Embryonic facial prominence (tissue), 1 donor: ENCODE measurements at regions not wholly inside any gene's neighbourhood (a gene's known extent, or its start where the extent isn't known, plus 50 kb on each side); places are given as distances from the start of the nearest gene placed in this dataset.
"Not testable (repeated sequence)": the region's sequence is repeated elsewhere in the genome, so short reads cannot be mapped to it uniquely, and the experiment has no call there.

Experiments
- DNase-seq: peaks from one replicate; pipeline ENCODE4 v3.0.0-alpha.2; 2016; ENCODE audit errors: extremely low spot score

DNA sequence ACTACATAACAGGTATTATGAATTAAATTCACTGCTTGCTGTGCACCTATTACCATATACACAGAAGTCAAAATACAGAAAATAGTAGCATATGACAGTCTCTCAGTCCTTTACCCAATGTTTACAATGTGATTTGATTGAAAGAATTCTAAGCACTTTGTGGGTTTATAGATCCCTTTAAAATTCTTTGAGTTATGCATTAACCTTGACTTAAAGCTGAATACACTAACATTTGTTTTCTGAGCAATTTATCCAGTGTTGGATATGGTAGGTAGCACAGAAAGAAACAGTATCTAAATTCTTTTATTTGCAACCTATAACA, 230.8 kb upstream of the DDI1 start:
- no peak for DNase-seq

DNA sequence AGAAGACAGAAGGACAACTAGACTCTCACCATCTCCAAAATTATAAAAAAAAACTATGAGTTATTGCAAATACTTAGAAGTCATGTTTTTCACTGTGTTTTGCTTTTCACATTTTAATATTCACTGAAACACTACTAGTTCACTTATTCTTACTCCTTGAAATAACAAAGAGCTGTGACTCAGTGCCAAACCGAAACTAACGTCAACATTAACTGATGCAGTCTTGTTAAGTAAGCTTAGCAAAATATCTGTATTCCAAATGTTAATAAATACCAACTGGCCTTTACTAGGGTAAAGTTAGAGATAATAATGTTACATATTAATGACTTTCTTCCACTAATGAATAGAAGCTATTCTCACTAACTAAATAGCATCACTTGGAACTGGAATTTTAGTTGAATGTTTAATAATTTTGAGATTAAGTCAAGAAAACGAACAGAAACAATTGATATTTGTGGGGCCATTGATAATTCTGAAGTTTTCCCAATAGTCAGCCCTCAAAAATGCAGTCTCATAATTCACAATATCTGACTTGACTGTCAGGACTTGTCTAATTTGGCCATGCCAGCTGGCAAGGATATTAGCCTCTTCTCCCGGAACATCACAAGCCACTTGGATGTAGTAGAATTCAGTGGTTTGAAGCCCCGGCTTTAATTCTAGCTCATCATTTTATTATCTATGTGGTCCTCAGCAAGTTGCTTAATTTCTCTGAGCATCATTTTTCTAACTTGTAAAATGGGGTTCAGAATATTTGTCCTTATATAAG, 230.1 kb upstream of the DDI1 start:
- DNase-seq = no peak

DNA sequence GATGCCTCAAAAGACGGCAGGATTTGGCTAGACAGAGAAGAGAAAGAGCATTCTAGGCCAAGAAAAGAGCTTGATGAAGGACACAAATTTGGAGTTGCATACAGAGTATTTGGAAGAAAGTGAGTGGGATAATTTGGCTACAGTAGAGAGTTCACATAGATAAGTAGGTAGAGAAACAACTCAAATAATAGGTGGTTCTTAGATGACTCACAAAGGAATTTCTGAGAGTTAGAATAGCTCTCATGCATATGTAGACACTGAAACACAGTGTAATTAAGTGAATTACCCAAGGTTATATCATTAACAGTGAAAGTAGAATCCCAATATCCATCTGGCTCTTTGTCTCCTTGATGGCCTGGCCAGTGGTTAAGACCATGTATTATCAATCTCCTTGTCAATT, 228.6 kb upstream of the DDI1 start:
- DNase-seq = no peak

DNA sequence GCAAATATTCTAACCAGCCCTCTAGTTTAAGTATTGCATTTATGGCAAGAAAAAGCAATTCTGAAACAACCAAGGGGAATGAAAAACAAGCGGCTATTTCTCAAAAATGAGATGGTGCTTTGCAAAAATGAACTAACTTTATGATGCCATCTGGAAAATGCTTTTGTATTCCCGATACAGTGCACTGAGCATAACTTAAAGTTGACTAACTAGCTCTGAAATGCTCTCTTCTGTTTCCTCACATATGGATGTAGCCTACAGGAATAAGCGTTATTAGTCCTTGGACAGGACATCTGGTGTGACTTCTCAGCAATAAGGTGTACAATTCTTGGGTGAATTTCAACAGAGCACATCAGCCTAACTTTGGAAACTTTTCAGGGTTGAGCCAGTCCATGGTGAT, 228.2 kb upstream of the DDI1 start:
- no peak for DNase-seq

DNA sequence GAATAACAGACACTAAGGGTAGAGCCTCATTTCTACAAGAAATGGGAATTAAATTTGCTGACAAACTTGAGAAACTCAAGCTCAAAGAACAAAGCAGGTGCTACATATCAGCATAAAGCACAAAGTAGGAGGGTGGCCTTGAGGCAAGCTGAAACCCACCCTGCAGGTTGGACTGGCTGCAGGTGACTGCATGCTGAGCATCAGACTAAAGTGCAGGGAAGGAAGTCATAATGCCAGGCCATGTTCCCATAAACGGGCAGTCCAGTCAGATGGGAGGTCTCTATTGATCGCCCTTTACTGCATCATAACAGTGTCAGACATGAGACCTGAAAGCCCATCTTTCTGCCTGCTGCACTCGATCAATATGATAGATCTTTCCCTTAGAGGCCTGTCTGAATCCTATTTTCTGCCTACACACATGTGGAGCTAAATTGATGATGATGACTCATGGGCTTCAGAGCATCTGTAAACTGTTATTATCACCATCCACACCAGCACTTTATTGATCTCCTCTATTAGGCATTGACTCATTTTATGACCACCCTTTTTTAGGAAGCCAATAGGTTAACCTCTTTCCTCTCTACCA, 224.5 kb upstream of the DDI1 start:
- no peak for DNase-seq

DNA sequence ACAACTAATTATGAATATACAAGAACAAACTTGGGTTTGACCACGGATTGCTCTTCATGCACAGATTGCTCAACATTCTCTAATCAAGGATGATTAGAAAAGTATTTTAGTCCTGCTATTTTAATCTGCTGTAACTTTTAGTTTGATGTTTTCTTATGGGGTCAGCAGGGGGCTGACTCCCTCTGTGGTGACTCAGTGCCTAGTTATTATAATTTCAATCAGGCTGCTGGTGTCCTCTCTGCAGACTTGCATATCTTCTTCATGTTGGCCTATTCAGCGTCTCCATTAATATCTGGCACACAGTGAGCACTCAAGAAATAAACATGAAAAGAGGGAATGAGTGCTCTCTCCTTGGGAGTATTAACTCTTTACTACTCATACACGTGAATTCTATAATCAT, 223.8 kb upstream of the DDI1 start:
- DNase-seq = no peak

DNA sequence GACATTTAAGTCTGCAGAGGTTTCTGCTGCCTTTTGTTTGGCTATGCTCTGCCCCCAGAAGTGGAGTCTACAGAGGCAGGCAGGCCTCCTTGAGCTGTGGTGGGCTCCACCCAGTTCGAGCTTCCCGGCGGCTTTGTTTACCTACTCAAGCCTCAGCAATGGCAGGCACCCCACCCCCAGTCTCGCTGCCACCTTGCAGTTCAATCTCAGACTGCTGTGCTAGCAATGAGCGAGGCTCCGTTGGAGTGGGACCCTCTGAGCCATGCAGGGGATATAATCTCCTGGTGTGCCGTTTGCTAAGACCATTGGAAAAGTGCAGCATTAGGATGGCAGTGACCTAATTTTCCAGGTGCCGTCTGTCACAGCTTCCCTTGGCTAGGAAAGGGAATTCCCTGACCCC, 216.1 kb upstream of the DDI1 start:
- not testable (repeated sequence) for DNase-seq

DNA sequence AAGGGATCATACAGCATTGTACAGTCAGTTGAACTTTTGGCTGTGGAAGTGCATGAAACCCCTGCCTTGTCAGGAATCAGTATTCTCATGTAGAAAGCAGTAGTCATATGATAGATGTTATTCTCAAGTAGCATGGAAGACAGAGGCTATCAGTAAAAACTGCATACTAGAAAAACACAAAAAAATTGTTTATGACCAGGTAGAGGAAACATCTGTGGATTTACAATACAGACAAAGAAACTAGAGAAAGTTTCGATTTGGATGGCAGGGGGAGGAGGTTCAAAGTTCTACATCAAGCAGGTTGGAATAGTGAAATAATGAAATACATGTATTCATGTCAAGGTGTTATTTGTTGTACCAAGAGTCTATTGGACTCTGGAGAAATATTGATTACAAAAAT, 212.3 kb upstream of the DDI1 start:
- no peak for DNase-seq

DNA sequence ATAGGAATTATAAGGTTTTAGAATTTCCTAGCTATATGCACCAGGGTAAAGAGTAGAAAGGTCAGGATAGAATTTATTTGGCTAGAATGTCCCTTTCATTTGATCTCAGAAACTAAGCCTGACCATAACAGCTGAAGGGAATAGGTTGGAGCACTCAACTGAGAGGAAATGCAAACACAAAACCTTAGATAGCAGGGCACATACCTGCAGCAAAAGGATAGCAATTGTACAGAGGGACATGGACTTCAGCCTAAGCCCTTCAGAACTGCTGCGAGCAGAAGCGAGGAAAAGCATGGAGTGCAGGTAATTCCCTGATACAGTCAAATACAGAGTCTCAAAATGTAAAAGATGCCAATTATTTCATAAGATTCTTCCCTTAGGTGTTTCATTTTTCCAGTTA, 211.0 kb upstream of the DDI1 start:
- DNase-seq = no peak

DNA sequence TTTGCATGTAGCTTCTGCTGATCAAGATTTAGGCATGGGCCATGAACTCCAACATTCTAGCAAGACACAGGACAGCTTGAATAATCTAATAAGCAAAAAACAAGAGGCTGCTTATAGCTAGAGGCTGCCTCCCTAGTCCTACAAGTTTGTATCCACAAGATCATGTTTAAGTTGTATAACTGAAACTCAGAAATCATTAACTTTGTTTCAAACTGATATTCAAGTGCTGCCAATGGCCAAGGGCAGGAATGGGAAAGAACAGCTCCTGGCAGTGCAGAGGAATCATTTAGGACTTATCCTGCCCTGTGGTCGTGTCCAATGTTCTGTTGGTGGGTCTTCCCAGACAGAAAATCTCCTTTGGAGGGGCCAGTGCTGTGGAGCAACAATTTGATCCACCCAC, 209.6 kb upstream of the DDI1 start:
- no peak for DNase-seq

DNA sequence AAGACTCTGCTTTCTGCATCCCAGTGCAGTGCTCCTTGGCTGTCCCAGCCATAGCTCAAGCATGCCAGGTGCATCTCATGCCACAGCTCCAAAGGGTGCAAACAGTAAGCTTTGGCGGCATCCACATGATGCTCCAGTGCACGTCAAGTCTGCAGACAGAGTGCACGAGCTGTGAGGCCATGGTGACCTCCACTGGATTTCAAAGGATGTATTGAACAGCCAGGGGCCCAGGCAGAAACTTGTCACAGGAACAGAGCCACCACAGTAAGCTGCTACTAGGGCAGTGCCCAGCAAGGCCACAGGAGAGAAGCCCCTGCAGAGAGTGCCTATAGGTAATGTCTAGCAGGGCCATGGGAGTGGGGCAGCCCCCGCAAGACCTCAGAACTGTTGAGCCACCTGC, 206.8 kb upstream of the DDI1 start:
- DNase-seq = no peak

DNA sequence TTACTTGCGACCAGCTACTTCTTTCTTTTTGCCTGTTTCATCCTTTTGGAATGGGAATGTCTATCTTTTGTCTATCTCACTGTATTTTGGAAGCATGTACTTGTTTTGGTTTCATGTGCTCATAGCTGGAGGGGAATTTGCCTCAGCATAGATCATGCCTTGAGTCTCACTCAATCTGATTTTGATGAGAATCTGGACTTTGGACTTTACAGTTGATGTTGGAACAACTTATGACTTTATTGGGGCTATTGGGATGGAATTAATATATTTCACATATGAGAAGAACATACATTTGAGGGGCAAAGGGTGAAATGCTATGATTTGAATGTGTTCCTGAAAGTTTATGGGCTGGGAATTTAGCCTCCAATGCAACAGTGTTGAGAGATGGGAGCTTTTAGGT, 206.2 kb upstream of the DDI1 start:
- DNase-seq = no peak

DNA sequence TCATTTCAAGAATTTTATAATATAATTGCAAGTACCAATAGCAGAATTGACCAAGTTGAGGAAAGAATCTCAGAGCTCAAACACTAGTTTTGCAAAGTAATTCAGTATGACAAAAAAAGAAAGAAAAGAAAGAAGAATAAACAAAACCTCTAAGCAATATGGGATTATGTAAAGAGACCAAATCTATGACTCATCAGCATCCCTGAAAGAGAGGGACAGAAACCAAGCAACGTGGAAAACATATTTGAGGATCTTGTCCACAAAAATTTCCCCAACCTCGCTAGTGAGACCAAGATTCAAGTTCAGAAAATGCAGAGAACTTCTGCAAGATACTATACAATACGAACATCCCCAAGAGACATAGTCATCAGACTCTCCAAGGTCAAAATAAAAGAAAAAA, 203.7 kb upstream of the DDI1 start:
- DNase-seq = no peak

DNA sequence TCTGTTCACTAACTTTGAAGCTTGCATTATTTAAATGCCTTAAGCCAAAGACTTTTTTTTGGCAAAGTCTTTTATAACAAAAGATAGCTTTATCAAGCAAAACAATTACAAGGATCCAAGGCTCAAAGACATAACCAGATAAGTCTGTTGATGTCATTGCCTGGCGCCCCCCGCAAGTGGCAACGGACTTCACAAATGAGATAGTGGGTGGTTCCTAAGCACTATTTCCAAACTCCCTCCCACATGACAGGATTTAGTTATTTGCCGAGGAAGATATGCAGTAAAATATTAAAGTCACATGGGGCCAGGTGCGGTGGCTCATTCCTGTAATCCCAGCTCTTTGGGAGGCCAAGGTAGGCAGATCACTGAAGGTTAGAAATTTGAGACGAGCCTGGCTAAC, 194.2 kb upstream of the DDI1 start:
- DNase-seq = no peak

DNA sequence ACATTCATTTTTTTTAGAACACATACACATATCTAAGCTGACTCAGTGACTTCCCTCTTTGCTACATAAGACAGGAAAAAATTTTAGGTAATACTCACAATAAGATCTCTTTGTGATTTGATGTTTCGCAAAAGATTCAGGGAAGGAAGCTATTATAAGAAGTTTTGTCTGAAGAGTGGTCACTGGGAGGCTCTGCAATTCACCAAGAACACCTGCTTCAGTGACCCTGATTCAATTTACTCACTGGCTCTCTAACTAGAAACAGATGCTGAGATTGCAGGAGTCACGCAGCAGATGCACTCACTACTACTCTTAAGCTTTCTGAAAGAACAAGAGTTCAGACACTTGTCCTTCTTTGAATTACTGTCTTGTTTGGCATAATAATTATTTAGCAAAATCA, 193.6 kb upstream of the DDI1 start:
- DNase-seq = no peak

DNA sequence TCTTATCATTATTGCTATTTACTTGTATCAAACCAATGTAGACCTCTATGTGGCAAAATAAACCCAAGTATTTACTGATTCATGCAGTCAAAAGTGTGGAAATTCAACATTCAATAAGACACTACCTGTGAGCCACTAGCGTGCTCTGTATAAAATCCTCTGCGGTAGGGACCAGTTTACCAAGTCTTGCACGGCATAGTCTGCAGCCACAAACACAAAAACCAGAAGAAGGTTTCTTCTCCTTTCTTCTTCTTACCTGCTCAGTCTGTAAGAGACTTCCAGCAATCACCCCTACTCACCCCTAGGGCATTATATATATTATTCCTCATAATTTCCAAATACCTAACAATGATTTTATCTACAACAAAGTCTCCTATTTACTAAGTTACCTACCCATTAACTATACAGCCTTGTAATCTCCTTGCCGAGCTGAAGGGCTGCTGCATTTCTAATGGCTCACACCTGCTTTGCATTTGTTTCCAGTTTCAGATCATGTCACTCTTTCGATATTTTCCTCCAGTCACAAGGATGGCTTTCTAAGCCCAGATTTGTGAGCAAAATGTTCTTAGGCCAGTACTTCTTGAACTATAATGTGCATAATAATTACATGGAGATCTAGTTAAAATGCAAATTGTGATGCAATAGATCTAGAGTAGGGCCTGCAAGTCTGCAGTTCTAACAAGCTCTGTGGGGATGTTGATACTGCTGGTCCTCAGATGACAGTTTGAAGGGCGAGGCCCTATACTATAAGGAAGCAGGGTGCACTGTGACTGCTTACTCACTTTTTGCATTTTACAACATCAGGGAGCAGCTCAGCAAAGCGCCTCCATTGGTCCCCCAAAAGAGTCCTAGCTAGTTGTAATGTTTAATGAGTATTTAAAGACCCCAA, 191.9 kb upstream of the DDI1 start:
- DNase-seq = no peak

DNA sequence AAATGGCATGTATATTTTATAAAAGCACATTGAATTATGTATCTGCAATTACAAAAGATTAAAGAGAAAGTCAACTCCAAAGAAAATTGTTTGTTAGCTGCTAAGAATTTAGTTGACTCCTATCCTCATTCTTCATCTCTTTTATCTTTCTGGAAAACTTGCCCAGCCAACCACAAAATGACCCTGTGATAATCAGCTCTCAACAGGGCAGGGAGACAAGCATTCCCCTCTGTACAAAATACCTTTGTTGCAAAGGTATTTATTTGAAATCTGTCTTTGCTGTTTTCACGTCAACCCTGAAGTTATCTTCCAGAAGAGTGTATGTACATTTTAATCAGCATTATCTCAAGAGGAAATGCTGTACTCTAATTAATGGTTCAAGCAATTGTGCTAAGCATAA, 191.1 kb upstream of the DDI1 start:
- DNase-seq = no peak

DNA sequence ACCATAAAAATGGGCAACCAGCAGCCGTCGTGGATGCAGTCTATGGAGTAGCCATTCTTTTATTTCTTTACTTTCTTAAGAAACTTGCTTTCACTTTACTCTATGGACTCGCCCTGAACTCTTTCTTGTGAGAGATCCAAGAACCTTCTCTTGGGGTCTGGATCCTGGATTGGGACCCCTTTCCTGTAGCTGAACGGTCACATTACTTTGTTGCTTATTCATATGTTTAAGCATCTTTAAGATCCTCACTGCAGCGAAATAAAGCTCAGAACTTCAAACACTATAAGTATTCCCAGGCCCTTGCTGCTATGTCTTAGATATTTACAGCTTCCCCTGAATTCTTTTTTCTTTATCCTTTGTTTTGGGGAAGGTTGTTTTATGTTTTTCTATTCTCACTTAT, 187.8 kb upstream of the DDI1 start:
- no peak for DNase-seq

DNA sequence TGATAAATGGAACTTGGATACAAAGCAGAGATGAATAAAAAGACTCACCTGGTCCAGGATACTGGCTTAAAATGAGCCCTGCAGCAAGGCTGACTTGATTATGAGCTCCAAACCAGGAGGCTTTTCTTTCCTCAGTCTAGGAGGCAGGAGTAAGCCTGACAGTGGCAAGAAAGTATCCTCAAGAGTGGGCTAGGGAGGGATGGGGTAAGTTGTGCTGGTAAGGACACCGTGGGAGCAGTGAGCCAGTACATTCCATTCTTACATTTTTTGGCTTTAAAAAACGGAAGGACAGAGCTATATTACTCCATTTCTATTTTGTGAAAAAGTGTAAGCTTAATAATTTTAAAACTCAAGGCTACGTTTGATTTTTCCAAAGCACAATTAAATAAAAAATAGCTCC, 187.1 kb upstream of the DDI1 start:
- no peak for DNase-seq

DNA sequence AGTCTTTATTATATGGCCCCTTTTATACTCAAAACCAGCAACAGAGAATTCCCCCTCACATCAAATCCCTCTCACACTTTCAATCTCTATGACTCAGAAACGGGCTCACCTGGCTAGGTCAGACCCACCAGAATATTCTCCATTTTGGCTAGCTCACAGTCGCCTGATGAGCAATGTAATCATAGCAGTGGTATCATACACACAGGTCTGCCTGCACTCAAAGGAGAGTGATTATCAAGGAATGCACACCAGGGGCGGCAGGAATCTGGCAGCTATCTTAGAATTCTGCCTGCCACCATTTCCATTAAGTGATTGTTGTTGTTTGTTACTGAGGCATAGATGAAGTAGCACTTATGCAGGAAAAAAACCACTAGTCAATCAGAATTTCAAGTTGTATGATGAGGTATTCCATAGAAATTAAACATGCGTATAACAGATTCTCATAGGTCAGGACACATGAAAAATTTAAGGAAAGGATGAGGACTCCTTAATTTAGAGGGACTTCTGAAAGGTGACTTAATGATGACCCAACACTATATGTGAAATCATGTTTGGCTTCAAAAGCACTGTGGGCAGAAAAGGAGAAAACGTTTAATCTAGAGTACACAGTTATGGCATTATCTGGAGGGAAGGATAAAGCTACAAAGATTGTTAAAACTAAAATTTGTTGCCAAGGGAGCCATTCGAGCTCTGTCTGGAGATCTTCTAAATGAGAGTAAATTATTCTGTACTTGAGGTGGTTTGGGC, 185.8 kb upstream of the DDI1 start:
- DNase-seq = no peak

DNA sequence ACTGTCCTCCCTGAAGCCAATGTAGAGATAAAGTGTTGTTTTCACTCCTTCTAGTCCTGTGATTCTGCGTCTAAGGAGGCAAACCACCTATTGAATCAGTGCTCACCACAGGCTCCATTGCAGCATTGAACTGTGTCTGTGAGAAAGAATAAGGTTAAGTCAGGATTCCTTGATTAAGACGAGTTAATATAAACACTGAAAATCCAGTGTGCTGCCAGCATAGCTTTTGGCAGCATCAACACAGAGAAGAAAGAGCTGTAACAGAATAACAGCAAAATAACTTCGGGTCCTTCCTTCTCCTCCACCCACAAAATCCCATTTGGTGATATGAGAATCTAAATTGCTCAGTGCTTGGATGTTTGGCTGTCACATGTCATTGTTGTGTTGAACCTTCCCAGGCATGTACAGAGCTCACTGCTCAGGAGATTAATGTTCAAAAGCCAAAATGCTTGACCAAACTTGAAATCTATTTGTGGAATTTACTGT, 185.2 kb upstream of the DDI1 start:
- DNase-seq = no peak
